GM21529 (cell line): ENCODE measurements at regions not wholly inside any gene's neighbourhood (a gene's known extent, or its start where the extent isn't known, plus 50 kb on each side); places are given as distances from the start of the nearest gene placed in this dataset.
"Not testable (repeated sequence)": the region's sequence is repeated elsewhere in the genome, so short reads cannot be mapped to it uniquely, and the experiment has no call there.

ENCODE experiments used
- ATAC-seq: cut with Tn5 transposase; IDR thresholded peaks from one replicate; pipeline ENCODE4 v1.9.1; 2021; ENCODE audit not compliant: unreplicated experiment

GRCh38 chr5:174532455-174533453, 191.6 kb upstream of the MSX2 start:
- ATAC-seq = no peak

- ATAC-seq = no peak
Measured at GRCh38 chr5:174533751-174534241, 190.6 kb upstream of the MSX2 start.

- no peak for ATAC-seq
Measured at GRCh38 chr5:174535669-174536068, 188.7 kb upstream of the MSX2 start.

- ATAC-seq = not testable (repeated sequence)
Measured at GRCh38 chr5:174539823-174540222, 184.6 kb upstream of the MSX2 start.

GRCh38 chr5:174542037-174542436, 182.3 kb upstream of the MSX2 start:
- no peak for ATAC-seq

- ATAC-seq = no peak
Measured at GRCh38 chr5:174542471-174542870, 181.9 kb upstream of the MSX2 start.

- ATAC-seq = no peak
Measured at GRCh38 chr5:174545926-174546325, 178.5 kb upstream of the MSX2 start.

- ATAC-seq = no peak
Measured at GRCh38 chr5:174547814-174548213, 176.6 kb upstream of the MSX2 start.

GRCh38 chr5:174549254-174549653, 175.1 kb upstream of the MSX2 start:
- ATAC-seq = no peak

GRCh38 chr5:174550026-174550425, 174.4 kb upstream of the MSX2 start:
- no peak for ATAC-seq

- no peak for ATAC-seq
Measured at GRCh38 chr5:174552428-174552827, 172.0 kb upstream of the MSX2 start.

GRCh38 chr5:174553556-174553955, 170.8 kb upstream of the MSX2 start:
- no peak for ATAC-seq

- ATAC-seq = no peak
Measured at GRCh38 chr5:174555726-174556125, 168.7 kb upstream of the MSX2 start.

GRCh38 chr5:174556756-174557155, 167.6 kb upstream of the MSX2 start:
- no peak for ATAC-seq

GRCh38 chr5:174558190-174558589, 166.2 kb upstream of the MSX2 start:
- ATAC-seq = no peak

GRCh38 chr5:174559141-174559540, 165.2 kb upstream of the MSX2 start:
- ATAC-seq = no peak

GRCh38 chr5:174559566-174560090, 164.8 kb upstream of the MSX2 start:
- ATAC-seq = no peak

- no peak for ATAC-seq
Measured at GRCh38 chr5:174560861-174561260, 163.5 kb upstream of the MSX2 start.

- not testable (repeated sequence) for ATAC-seq
Measured at GRCh38 chr5:174563040-174563439, 161.3 kb upstream of the MSX2 start.

GRCh38 chr5:174563899-174564298, 160.5 kb upstream of the MSX2 start:
- ATAC-seq = no peak

GRCh38 chr5:174567506-174568141, 156.8 kb upstream of the MSX2 start:
- no peak for ATAC-seq

- ATAC-seq = no peak
Measured at GRCh38 chr5:174570662-174571061, 153.7 kb upstream of the MSX2 start.
